ENCODE measurements at regions not wholly inside any gene's neighbourhood (a gene's known extent, or its start where the extent isn't known, plus 50 kb on each side); places are given as distances from the start of the nearest gene placed in this dataset.
"Not testable (repeated sequence)": the region's sequence is repeated elsewhere in the genome, so short reads cannot be mapped to it uniquely, and the experiment has no call there.

DNA sequence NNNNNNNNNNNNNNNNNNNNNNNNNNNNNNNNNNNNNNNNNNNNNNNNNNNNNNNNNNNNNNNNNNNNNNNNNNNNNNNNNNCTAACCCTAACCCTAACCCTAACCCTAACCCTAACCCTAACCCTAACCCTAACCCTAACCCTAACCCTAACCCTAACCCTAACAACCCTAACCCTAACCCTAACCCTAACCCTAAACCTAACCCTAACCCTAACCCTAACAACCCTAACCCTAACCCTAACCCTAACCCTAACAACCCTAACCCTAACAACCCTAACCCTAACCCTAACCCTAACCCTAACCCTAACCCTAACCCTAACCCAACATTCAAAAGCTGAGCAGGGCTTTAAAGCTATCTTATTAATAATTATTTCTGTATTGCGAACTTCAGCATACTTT, 182.5 kb upstream of the FAM20C start:
- not testable (repeated sequence) for ATAC-seq

GRCh38 chr7:32565-33280, 159.6 kb upstream of the FAM20C start:
- ATAC-seq; H3K27me3 Mint-ChIP-seq; DNase-seq; H3K27ac Mint-ChIP-seq; H3K4me1 Mint-ChIP-seq; H3K4me3 Mint-ChIP-seq; H3K36me3 Mint-ChIP-seq (ENCODE audit: low read depth); H3K9me3 ChIP-seq (ENCODE audit: control insufficient read depth, low read length, poor library complexity, severe bottlenecking): not testable (repeated sequence)

More for the DNA sequence above, 182.5 kb upstream of the FAM20C start:
- not testable (repeated sequence) for H3K27me3 Mint-ChIP-seq; H3K9me3 ChIP-seq (ENCODE audit: control insufficient read depth, low read length, poor library complexity, severe bottlenecking); H3K4me1 Mint-ChIP-seq; H3K36me3 Mint-ChIP-seq (ENCODE audit: low read depth); H3K4me3 Mint-ChIP-seq; H3K27ac Mint-ChIP-seq; DNase-seq

DNA sequence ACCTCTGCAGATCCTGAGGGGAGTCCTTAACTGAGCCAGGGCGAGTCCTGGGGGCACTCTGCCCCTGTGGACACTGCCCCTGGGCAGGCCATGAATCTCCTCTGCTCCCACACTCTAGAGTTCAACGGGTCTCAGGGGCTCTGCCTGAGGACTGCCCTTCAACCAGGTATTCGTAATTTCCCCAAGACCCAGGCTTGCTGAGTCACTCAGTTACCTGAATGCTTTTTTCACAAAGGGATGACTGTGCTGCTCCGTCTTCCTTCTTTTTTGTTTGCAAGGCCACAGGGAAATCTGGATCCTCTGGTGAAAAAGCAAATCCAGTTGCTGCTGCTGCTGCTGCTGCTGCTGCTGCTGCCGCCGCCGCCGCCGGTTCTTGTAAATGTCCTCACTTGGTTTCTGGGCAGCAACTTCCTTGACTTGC, 157.2 kb upstream of the FAM20C start:
- not testable (repeated sequence) for DNase-seq; H3K9me3 ChIP-seq (ENCODE audit: control insufficient read depth, low read length, poor library complexity, severe bottlenecking); H3K27me3 Mint-ChIP-seq; H3K36me3 Mint-ChIP-seq (ENCODE audit: low read depth); H3K4me1 Mint-ChIP-seq; H3K4me3 Mint-ChIP-seq; H3K27ac Mint-ChIP-seq; ATAC-seq

- not testable (repeated sequence) for ATAC-seq, H3K27me3 Mint-ChIP-seq
These were observed 155.8 kb upstream of the FAM20C start for GRCh38 chr7:36539-36938.

DNA sequence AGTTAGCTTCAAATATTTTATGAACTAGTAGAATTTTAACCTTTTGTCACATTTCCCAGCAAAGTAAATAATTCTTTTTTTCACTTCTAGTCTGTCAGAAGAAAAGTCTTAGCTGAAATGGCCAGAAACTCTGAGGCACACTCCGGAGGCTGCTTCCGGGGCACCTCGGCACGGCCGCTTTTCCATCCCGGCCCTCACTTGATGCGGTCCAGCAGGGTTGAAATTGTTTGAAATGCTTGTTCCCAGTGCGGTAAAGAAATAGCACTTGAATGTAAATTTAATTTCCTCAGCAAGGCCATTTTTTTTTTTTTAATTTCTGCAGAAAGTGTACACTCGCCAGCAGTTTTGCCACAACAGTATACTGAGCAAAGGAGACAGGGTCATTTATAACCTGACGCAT, 154.7 kb upstream of the FAM20C start:
- not testable (repeated sequence) for H3K4me3 Mint-ChIP-seq, ATAC-seq
- H3K27me3 Mint-ChIP-seq = peaks cover 20% of the 10 kb centered on the region

More at GRCh38 chr7:36539-36938, 155.8 kb upstream of the FAM20C start:
- H3K4me3 Mint-ChIP-seq; H3K27ac Mint-ChIP-seq; DNase-seq; H3K36me3 Mint-ChIP-seq (ENCODE audit: low read depth); H3K9me3 ChIP-seq (ENCODE audit: control insufficient read depth, low read length, poor library complexity, severe bottlenecking); H3K4me1 Mint-ChIP-seq: not testable (repeated sequence)

GRCh38 chr7:38444-38843, 153.9 kb upstream of the FAM20C start:
- H3K4me3 Mint-ChIP-seq; H3K27ac Mint-ChIP-seq; ATAC-seq; H3K9me3 ChIP-seq (ENCODE audit: control insufficient read depth, low read length, poor library complexity, severe bottlenecking); DNase-seq; H3K36me3 Mint-ChIP-seq (ENCODE audit: low read depth); H3K4me1 Mint-ChIP-seq: not testable (repeated sequence)
- peaks cover 28% of the 10 kb centered on the region for H3K27me3 Mint-ChIP-seq

More for the DNA sequence above, 154.7 kb upstream of the FAM20C start:
- DNase-seq; H3K4me1 Mint-ChIP-seq; H3K36me3 Mint-ChIP-seq (ENCODE audit: low read depth); H3K9me3 ChIP-seq (ENCODE audit: control insufficient read depth, low read length, poor library complexity, severe bottlenecking); H3K27ac Mint-ChIP-seq: not testable (repeated sequence)

DNA sequence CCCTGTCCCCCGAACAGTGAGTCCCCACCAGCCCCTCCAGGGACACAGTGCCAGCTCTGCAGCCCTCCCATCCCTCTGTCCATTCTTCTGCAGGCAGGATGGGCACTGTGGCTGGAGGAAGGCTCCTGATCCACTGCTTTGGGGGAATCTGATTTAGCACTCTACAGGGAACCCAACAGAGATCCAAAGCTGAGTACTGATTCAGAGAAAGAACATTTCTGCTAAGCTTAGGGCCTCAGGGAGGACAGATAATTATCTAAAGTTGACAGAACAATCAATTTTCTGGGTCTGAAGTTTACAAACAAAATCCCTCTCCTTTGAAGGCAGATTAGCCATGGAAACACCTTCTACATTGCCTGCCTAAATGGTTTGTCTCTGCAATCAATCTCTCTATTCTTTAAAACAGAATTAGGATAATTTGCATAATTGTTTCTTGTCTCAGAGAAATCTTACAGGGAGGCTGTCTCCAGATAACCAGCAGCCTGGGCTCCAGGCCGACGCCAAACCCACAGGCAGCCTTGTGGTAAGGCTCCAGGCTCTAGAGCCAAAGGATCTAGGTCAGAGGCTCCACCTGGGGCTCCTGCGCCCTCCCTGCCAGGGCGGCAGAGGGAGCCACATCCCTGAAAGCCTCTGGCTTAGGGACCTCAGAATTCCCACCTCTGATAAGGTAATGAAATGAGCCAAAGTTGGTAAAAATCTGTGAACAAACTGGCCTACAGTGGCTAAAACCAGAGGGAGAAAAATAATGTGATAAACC, 152.2 kb upstream of the FAM20C start:
- not testable (repeated sequence) for DNase-seq; H3K27ac Mint-ChIP-seq; H3K4me3 Mint-ChIP-seq; H3K36me3 Mint-ChIP-seq (ENCODE audit: low read depth); ATAC-seq; H3K4me1 Mint-ChIP-seq; H3K9me3 ChIP-seq (ENCODE audit: control insufficient read depth, low read length, poor library complexity, severe bottlenecking)
- H3K27me3 Mint-ChIP-seq = peaks cover 46% of the 10 kb centered on the region

DNA sequence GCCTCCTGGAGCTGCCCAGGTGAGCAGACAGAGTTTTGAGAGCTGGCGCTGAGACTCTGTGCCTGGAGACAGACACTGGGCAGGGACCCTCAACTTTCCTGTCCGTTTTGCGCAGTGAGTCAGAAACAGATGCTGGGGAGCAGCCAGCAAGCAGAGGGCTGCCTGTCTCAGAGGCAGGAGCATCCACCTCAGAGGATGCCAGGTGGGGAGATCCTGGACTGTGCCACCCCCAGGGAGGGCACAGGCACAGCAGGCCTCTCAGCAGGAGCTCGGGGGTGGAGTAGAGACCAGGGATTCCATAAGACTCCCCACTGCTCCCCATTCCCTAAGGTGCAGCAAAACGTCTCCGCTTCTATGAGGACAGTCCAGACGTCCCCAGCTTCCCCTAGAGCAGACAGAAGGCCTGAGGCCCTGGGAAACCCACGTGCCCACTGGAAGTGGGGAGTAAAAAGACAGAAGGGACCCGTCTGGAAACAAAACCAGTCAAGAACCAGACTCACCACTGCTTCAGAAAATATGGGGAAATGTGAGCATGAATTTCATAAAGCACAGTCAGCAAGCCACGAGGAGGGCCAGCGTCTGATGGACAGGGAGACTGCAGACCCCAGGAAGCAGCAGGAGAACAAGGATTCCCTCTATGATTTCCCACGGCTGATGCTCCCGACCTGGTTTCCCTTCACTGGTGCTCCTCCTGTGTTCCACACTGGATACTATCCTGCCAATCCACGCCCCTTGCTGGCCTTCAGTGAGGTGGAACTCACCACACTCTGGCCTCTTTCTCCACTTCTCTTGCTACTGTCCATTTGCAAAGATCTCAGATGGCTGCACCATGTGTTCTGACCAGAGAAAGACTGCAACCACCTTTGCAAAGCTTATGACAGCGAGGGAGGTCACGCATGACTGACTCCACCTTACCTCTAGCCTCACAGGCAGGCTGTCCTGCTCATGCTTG, 151.3 kb upstream of the FAM20C start:
- Mint-ChIP-seq H3K4me1 (peaks cover 3% of the 10 kb centered on the region), H3K27ac (no peak overlapping the region), H3K27me3 (peaks cover 55% of the 10 kb centered on the region), H3K4me3 (no peak overlapping the region), H3K36me3 (ENCODE audit: low read depth) (peaks cover 2% of the 10 kb centered on the region)
- DNase-seq = no peak
- no peak for ATAC-seq
- H3K9me3 ChIP-seq (ENCODE audit: control insufficient read depth, low read length, poor library complexity, severe bottlenecking) = no peaks in the 10 kb centered on the region

GRCh38 chr7:41917-42565, 150.3 kb upstream of the FAM20C start:
- peaks cover 2% of the 10 kb centered on the region for H3K36me3 Mint-ChIP-seq (ENCODE audit: low read depth)
- H3K9me3 ChIP-seq (ENCODE audit: control insufficient read depth, low read length, poor library complexity, severe bottlenecking) = no peaks in the 10 kb centered on the region
- H3K27ac Mint-ChIP-seq = no peak overlapping the region
- H3K4me1 Mint-ChIP-seq = peaks cover 3% of the 10 kb centered on the region
- DNase-seq = no peak
- H3K4me3 Mint-ChIP-seq = no peak overlapping the region
- ATAC-seq = no peak
- peaks cover 64% of the 10 kb centered on the region for H3K27me3 Mint-ChIP-seq

DNA sequence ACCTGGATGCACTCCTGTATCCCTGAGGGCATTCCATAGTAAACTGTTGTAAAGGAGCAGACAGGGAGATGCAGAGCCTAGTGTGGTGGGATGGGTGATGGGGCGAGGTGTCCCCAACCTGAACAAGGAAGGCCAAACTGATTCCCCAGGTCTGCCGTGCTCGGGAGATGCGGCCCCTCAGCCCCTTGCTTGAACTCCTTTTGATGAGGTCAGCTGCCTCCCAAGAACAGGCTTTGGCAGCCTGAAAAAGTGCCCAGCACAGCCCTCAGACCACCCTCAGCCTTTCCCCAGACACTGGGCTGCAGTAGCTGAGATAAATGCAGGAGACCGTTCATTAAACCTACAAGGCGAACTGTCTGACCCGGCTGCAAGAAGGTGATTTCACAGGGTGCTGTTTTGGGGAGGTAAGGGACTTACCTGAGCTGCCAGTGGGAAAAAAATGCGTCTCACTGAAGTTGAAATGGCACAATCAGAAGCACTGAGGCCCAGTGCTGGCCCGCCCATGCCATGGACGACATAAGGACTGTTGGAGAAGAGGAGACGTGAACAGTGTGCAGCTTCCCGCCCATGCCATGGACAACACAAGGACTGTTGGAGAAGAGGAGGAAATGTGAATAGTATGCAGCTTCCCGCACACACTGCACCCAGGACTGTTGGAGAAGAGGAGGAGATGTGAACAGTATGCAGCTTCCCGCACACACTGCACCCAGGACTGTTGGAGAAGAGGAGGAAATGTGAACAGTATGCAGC, 148.4 kb upstream of the FAM20C start:
- Mint-ChIP-seq H3K27ac (no peak overlapping the region), H3K4me1 (peaks cover 3% of the 10 kb centered on the region), H3K27me3 (peaks cover 67% of the 10 kb centered on the region), H3K36me3 (ENCODE audit: low read depth) (peaks cover 2% of the 10 kb centered on the region), H3K4me3 (no peak overlapping the region)
- DNase-seq = no peak
- no peaks in the 10 kb centered on the region for H3K9me3 ChIP-seq (ENCODE audit: control insufficient read depth, low read length, poor library complexity, severe bottlenecking)
- no peak for ATAC-seq

DNA sequence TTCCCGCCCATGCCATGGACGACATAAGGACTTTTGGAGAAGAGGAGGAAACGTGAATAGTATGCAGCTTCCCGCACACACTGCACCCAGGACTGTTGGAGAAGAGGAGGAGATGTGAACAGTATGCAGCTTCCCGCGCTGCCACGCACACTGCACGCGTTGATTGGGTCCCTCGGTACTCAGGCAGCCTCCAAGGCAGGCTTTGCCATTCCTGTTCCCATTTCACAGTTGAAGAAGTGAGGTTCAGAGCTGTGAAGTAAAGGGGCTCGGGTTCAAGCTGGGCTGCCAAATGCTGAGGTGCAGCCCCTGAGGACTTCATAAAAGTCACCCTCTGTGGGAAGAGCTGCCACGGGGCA, 147.9 kb upstream of the FAM20C start:
- ATAC-seq = no peak

More for the DNA sequence above, 147.9 kb upstream of the FAM20C start:
- H3K27ac Mint-ChIP-seq = no peak overlapping the region
- no peak for DNase-seq
- peaks cover 2% of the 10 kb centered on the region for H3K36me3 Mint-ChIP-seq (ENCODE audit: low read depth)
- H3K9me3 ChIP-seq (ENCODE audit: control insufficient read depth, low read length, poor library complexity, severe bottlenecking) = no peaks in the 10 kb centered on the region
- no peak overlapping the region for H3K4me3 Mint-ChIP-seq
- H3K27me3 Mint-ChIP-seq = peaks cover 67% of the 10 kb centered on the region
- H3K4me1 Mint-ChIP-seq = peaks cover 3% of the 10 kb centered on the region

All from T-helper 17 cell (primary cell).